ENCODE measurements at regions not wholly inside any gene's neighbourhood (a gene's known extent, or its start where the extent isn't known, plus 50 kb on each side); places are given as distances from the start of the nearest gene placed in this dataset.
"Not testable (repeated sequence)": the region's sequence is repeated elsewhere in the genome, so short reads cannot be mapped to it uniquely, and the experiment has no call there.

- TF ChIP-seq CTCF (IDR thresholded peaks at IDR 0.05; ENCODE audit: insufficient read depth, low read depth, low read length), result no peak
- DNase-seq (ENCODE audit: low read depth), result no peak
- no peak overlapping the region for H3K4me3 ChIP-seq (ENCODE audit: low read depth, low read length)
Observed at GRCh38 chr10:81439445-81439844, 435.5 kb upstream of the NRG3 start.

- DNase-seq (ENCODE audit: low read depth); H3K4me3 ChIP-seq (ENCODE audit: low read depth, low read length): not testable (repeated sequence)
Observed at GRCh38 chr10:81441624-81442023, 433.4 kb upstream of the NRG3 start.

GRCh38 chr10:81444242-81444929, 430.6 kb upstream of the NRG3 start:
- no peak for TF ChIP-seq CTCF (IDR thresholded peaks at IDR 0.05; ENCODE audit: insufficient read depth, low read depth, low read length)
- H3K4me3 ChIP-seq (ENCODE audit: low read depth, low read length), result no peak overlapping the region
- no peak for DNase-seq (ENCODE audit: low read depth)

- DNase-seq (ENCODE audit: low read depth), result no peak
- no peak for TF ChIP-seq CTCF (IDR thresholded peaks at IDR 0.05; ENCODE audit: insufficient read depth, low read depth, low read length)
- no peak overlapping the region for H3K4me3 ChIP-seq (ENCODE audit: low read depth, low read length)
Observed at GRCh38 chr10:81450651-81451050, 424.3 kb upstream of the NRG3 start.

GRCh38 chr10:81472927-81473470, 402.0 kb upstream of the NRG3 start:
- TF ChIP-seq CTCF (IDR thresholded peaks at IDR 0.05; ENCODE audit: insufficient read depth, low read depth, low read length), result no peak
- no peak for DNase-seq (ENCODE audit: low read depth)
- no peak overlapping the region for H3K4me3 ChIP-seq (ENCODE audit: low read depth, low read length)

- no peak for TF ChIP-seq CTCF (IDR thresholded peaks at IDR 0.05; ENCODE audit: insufficient read depth, low read depth, low read length)
- no peak for DNase-seq (ENCODE audit: low read depth)
- H3K4me3 ChIP-seq (ENCODE audit: low read depth, low read length), result no peak overlapping the region
Observed at GRCh38 chr10:81473755-81474154, 401.2 kb upstream of the NRG3 start.

DNA sequence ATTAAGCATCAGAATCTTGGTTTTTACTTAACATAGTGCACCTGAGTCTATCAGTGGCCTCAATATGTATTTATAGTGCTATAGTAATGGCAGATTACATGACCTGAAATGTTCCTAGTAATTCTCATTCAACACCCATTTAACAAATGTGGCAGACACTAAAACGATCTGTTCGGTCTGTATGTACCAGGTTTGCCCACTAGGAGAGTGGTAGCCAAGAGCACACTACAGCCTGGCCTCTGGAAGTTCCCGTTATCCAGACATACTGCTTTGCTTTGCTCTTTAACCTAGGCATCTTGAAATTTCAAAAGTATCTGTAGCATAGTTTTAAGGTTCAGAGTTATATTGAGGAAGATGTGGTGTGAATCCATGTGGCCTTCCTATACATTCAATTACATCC, 395.7 kb upstream of the NRG3 start:
- no peak overlapping the region for H3K4me3 ChIP-seq (ENCODE audit: low read depth, low read length)
- no peak for DNase-seq (ENCODE audit: low read depth)
- no peak for TF ChIP-seq CTCF (IDR thresholded peaks at IDR 0.05; ENCODE audit: insufficient read depth, low read depth, low read length)

Measured in fibroblast of villous mesenchyme (primary cell).